Karpas-422 (cell line): ENCODE measurements at regions not wholly inside any gene's neighbourhood (a gene's known extent, or its start where the extent isn't known, plus 50 kb on each side); places are given as distances from the start of the nearest gene placed in this dataset.

Experiments used
- DNase-seq: peaks from one replicate; pipeline ENCODE4 v3.0.0-alpha.2; 2015
- H2AFZ ChIP-seq: fragments of 200-600 bp; sonication (generic); 2 replicates; pipeline ENCODE4 v1.6.1; 2014; ENCODE audit warnings: antibody characterized with exemption, low read length, mixed read lengths
- H3K27ac ChIP-seq: fragments of 200-600 bp; sonication (generic); 2 replicates; pipeline ENCODE4 v1.5.1; 2014; ENCODE audit warnings: mild to moderate bottlenecking, low read length, moderate library complexity
- H3K27me3 ChIP-seq: fragments of 200-600 bp; sonication (generic); 2 replicates; pipeline ENCODE4 v1.6.1; 2014; ENCODE audit warnings: low read length, mixed read lengths
- H3K36me3 ChIP-seq: fragments of 200-600 bp; sonication (generic); 2 replicates; pipeline ENCODE4 v1.6.1; 2014; ENCODE audit warnings: low read length, mixed read lengths; ENCODE audit not compliant: insufficient read depth
- H3K4me1 ChIP-seq: fragments of 200-600 bp; sonication (generic); 2 replicates; pipeline ENCODE4 v1.6.1; 2014; ENCODE audit warnings: mild to moderate bottlenecking, low read length, mixed read lengths
- H3K4me2 ChIP-seq: fragments of 200-600 bp; sonication (generic); 2 replicates; pipeline ENCODE4 v1.6.1; 2014; ENCODE audit warnings: low read length, low read depth, mild to moderate bottlenecking; ENCODE audit not compliant: poor library complexity, severe bottlenecking
- H3K4me3 ChIP-seq: fragments of 200-600 bp; sonication (generic); 2 replicates; pipeline ENCODE4 v1.5.1; 2014; ENCODE audit warnings: mild to moderate bottlenecking, antibody characterized with exemption, low read length, mixed read lengths
- H3K79me2 ChIP-seq: fragments of 200-600 bp; sonication (generic); 2 replicates; pipeline ENCODE4 v1.6.1; 2014; ENCODE audit warnings: mild to moderate bottlenecking, low read length, mixed read lengths
- H3K9ac ChIP-seq: fragments of 200-600 bp; sonication (generic); 2 replicates; pipeline ENCODE4 v1.6.0; 2014; ENCODE audit warnings: low read length
- H3K9me2 ChIP-seq: fragments of 200-600 bp; sonication (generic), shearing (Covaris generic); replicated peaks from 2 replicates; pipeline ENCODE4 v1.6.0; 2014; ENCODE audit warnings: mild to moderate bottlenecking, low read length, moderate library complexity; ENCODE audit not compliant: insufficient read depth
- H3K9me3 ChIP-seq: fragments of 300-700, 200-600 bp; sonication (generic); 2 replicates; pipeline ENCODE4 v1.6.1; 2014; ENCODE audit warnings: low read length, mixed read lengths
- H4K20me1 ChIP-seq: fragments of 200-600 bp; sonication (generic); 2 replicates; pipeline ENCODE4 v1.6.1; 2014; ENCODE audit warnings: mild to moderate bottlenecking, antibody characterized with exemption, low read length, low read depth; ENCODE audit not compliant: insufficient read depth

GRCh38 chr13:54958781-54959180 is 1930.2 kb downstream of the OLFM4 start:
- Histone ChIP-seq H3K9me2 (no peaks in the 10 kb centered on the region; the same call in 1 of the 2 replicates), H3K4me1 (no peaks in the 10 kb centered on the region), H3K9me3 (peaks cover 32% of the 10 kb centered on the region), H3K9ac (no peak overlapping the region), H3K36me3 (no peaks in the 10 kb centered on the region), H3K79me2 (no peaks in the 10 kb centered on the region), H3K27ac (no peak overlapping the region), H2AFZ (no peak overlapping the region), H4K20me1 (no peaks in the 10 kb centered on the region), H3K27me3 (no peaks in the 10 kb centered on the region), H3K4me3 (no peak overlapping the region), H3K4me2 (no peak overlapping the region)
- DNase-seq = no peak

- Histone ChIP-seq H3K27ac (no peak overlapping the region), H3K9me3 (peaks cover 44% of the 10 kb centered on the region), H3K4me3 (no peak overlapping the region), H3K9me2 (no peaks in the 10 kb centered on the region), H4K20me1 (no peaks in the 10 kb centered on the region), H3K4me2 (no peak overlapping the region), H3K79me2 (no peaks in the 10 kb centered on the region), H3K27me3 (no peaks in the 10 kb centered on the region), H3K9ac (no peak overlapping the region), H3K36me3 (no peaks in the 10 kb centered on the region), H2AFZ (no peak overlapping the region), H3K4me1 (no peaks in the 10 kb centered on the region)
- DNase-seq = no peak
Observed at GRCh38 chr13:54965881-54966280, 1937.3 kb downstream of the OLFM4 start.

GRCh38 chr13:54972838-54973237 is 1944.2 kb downstream of the OLFM4 start:
- no peaks in the 10 kb centered on the region for H3K9me2 ChIP-seq
- H3K27ac ChIP-seq = no peak overlapping the region
- H3K36me3 ChIP-seq = no peaks in the 10 kb centered on the region
- no peaks in the 10 kb centered on the region for H3K4me1 ChIP-seq
- H3K4me3 ChIP-seq = no peak overlapping the region
- H2AFZ ChIP-seq = no peak overlapping the region
- H4K20me1 ChIP-seq = no peaks in the 10 kb centered on the region
- no peak overlapping the region for H3K9ac ChIP-seq
- H3K4me2 ChIP-seq = no peak overlapping the region
- H3K79me2 ChIP-seq = no peaks in the 10 kb centered on the region
- peaks cover 48% of the 10 kb centered on the region for H3K9me3 ChIP-seq
- H3K27me3 ChIP-seq = no peaks in the 10 kb centered on the region
- DNase-seq = no peak

- Histone ChIP-seq H4K20me1 (no peaks in the 10 kb centered on the region), H3K4me2 (no peak overlapping the region), H3K9ac (no peak overlapping the region), H3K36me3 (no peaks in the 10 kb centered on the region), H3K4me3 (no peak overlapping the region), H3K9me3 (peaks cover 45% of the 10 kb centered on the region), H3K9me2 (no peaks in the 10 kb centered on the region), H3K27me3 (no peaks in the 10 kb centered on the region), H2AFZ (no peak overlapping the region; the same call in 1 of the 2 replicates), H3K79me2 (no peaks in the 10 kb centered on the region), H3K4me1 (no peaks in the 10 kb centered on the region), H3K27ac (no peak overlapping the region)
- DNase-seq = no peak
Observed at GRCh38 chr13:54975676-54976075, 1947.1 kb downstream of the OLFM4 start.

DNA sequence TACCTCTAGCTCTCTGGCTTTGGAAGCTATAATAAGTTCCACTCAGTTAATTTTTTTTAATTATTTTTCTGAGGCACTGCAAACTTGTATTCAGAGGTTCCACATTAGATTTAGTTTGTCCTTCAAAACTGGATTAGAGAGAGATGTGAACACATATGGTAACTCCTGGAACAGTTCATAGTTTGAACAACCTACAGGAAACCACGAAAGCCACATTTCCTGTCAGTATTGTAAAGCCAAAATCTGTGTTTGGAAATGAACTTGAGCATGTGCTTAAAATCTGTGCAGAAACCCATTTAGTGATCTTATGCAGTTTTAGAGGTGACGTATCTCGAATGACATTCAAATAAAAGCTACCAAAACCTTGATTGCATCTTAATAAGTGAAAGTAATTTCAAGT is 1952.0 kb downstream of the OLFM4 start:
- Histone ChIP-seq H3K27ac (no peak overlapping the region), H3K27me3 (no peaks in the 10 kb centered on the region), H3K4me1 (no peaks in the 10 kb centered on the region), H3K9ac (no peak overlapping the region), H3K36me3 (no peaks in the 10 kb centered on the region), H3K79me2 (no peaks in the 10 kb centered on the region), H3K4me3 (no peak overlapping the region), H2AFZ (no peak overlapping the region), H3K9me2 (no peaks in the 10 kb centered on the region), H3K9me3 (peaks cover 51% of the 10 kb centered on the region), H4K20me1 (no peaks in the 10 kb centered on the region), H3K4me2 (no peak overlapping the region)
- no peak for DNase-seq

DNA sequence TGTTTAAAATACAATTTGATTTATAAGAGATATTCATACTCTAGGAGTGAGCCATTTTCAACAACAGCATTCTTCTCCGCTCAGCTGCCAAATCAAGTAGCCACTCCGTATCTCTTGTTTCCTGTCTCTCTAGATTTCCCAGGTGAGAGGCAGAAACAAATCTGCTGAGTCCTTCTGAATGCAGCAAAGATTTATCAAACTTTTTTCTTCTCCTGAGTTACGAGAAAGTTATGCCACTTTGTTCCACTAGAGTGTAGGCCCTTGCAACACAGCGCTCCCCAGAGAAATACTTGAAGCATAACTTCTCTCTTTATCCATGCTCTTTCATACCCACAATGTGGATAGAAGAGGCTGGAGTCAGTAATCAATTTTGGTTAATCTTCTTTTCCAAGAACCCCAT is 1960.8 kb downstream of the OLFM4 start:
- no peak overlapping the region for H3K4me2 ChIP-seq

GRCh38 chr13:54999399-54999907 is 1970.8 kb downstream of the OLFM4 start:
- H2AFZ ChIP-seq = no peak overlapping the region
- no peaks in the 10 kb centered on the region for H3K36me3 ChIP-seq
- H4K20me1 ChIP-seq = no peaks in the 10 kb centered on the region
- H3K9me3 ChIP-seq = peaks cover 29% of the 10 kb centered on the region
- no peak overlapping the region for H3K9ac ChIP-seq
- no peaks in the 10 kb centered on the region for H3K79me2 ChIP-seq
- H3K27me3 ChIP-seq = no peaks in the 10 kb centered on the region
- H3K9me2 ChIP-seq = no peaks in the 10 kb centered on the region
- no peak overlapping the region for H3K4me3 ChIP-seq
- H3K4me2 ChIP-seq = no peak overlapping the region
- H3K27ac ChIP-seq = no peak overlapping the region
- no peak for DNase-seq
- H3K4me1 ChIP-seq = no peaks in the 10 kb centered on the region

More for the DNA sequence above, 1960.8 kb downstream of the OLFM4 start:
- Histone ChIP-seq H3K27me3 (no peaks in the 10 kb centered on the region), H3K9ac (no peak overlapping the region), H3K4me1 (no peaks in the 10 kb centered on the region), H3K9me3 (peaks cover 42% of the 10 kb centered on the region), H4K20me1 (no peaks in the 10 kb centered on the region), H3K79me2 (no peaks in the 10 kb centered on the region), H3K4me3 (no peak overlapping the region), H3K9me2 (no peaks in the 10 kb centered on the region), H3K36me3 (no peaks in the 10 kb centered on the region), H3K27ac (no peak overlapping the region), H2AFZ (no peak overlapping the region)
- DNase-seq = no peak

DNA sequence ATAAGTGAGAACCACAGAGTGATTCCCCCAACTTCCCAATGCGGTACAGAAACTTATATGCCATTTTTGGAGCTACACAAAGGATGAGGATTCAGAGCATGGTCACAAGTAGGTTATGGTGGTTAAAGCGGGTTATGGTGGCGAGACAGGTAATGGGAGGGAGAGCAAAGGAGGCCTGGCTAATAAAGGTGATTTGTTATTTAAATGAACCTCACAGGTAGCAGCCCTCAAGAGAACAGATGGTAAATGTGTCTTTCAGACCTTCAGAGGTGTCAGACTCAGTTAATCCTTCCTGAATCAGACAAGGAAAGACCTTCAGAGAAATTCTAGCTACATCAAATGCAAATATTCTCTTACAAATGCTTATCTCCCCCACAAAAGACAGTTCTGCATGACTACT is 1971.4 kb downstream of the OLFM4 start:
- no peak overlapping the region for H3K27ac ChIP-seq

GRCh38 chr13:55000844-55001243 is 1972.2 kb downstream of the OLFM4 start:
- H3K9me2 ChIP-seq = no peaks in the 10 kb centered on the region
- no peaks in the 10 kb centered on the region for H3K4me1 ChIP-seq
- H4K20me1 ChIP-seq = no peaks in the 10 kb centered on the region
- no peaks in the 10 kb centered on the region for H3K36me3 ChIP-seq
- H3K9ac ChIP-seq = no peak overlapping the region
- DNase-seq = no peak
- no peak overlapping the region for H3K4me2 ChIP-seq
- H3K27ac ChIP-seq = no peak overlapping the region
- H2AFZ ChIP-seq = no peak overlapping the region
- H3K27me3 ChIP-seq = no peaks in the 10 kb centered on the region
- no peaks in the 10 kb centered on the region for H3K79me2 ChIP-seq
- peaks cover 22% of the 10 kb centered on the region for H3K9me3 ChIP-seq
- H3K4me3 ChIP-seq = no peak overlapping the region

More for the DNA sequence above, 1971.4 kb downstream of the OLFM4 start:
- no peaks in the 10 kb centered on the region for H4K20me1 ChIP-seq
- no peak overlapping the region for H3K9ac ChIP-seq
- H2AFZ ChIP-seq = no peak overlapping the region
- H3K4me1 ChIP-seq = no peaks in the 10 kb centered on the region
- no peak overlapping the region for H3K4me2 ChIP-seq
- no peak overlapping the region for H3K4me3 ChIP-seq
- no peak for DNase-seq
- no peaks in the 10 kb centered on the region for H3K27me3 ChIP-seq
- no peaks in the 10 kb centered on the region for H3K9me2 ChIP-seq
- peaks cover 26% of the 10 kb centered on the region for H3K9me3 ChIP-seq
- no peaks in the 10 kb centered on the region for H3K36me3 ChIP-seq
- H3K79me2 ChIP-seq = no peaks in the 10 kb centered on the region
